ENCODE measurements at regions not wholly inside any gene's neighbourhood (a gene's known extent, or its start where the extent isn't known, plus 50 kb on each side); places are given as distances from the start of the nearest gene placed in this dataset.
A peak's percentile ranks its signal among the peaks of the same experiment; 100 is the strongest.

- Mint-ChIP-seq H3K27me3 (ENCODE audit: low read depth) (no peaks in the 10 kb centered on the region), H3K9me3 (no peaks in the 10 kb centered on the region), H3K27ac (no peak overlapping the region), H3K4me1 (ENCODE audit: low read depth) (no peaks in the 10 kb centered on the region), H3K36me3 (ENCODE audit: low read depth) (no peaks in the 10 kb centered on the region), H3K4me3 (no peak overlapping the region)
Observed at GRCh38 chrX:38975368-38975942, 174.2 kb downstream of the MID1IP1 start.

DNA sequence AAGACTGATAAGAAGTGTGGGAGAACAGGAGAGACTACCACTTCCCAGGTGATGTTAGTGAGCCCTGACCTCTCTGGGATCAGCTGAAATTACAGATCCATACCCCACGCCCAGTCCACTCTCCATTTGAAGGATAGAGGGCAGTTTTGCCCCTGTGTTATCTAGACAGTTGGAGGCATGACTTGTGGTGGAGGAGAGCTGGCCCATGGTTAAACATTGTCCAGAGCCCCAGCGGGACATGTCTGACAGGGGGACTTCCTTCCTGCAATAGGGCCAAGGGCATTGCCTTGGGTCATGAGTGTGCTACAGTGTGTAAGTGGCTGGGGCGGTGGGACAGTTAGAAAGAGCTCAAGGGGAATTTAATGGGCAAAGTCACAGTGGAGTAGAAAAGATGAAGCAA is 181.1 kb downstream of the MID1IP1 start:
- H3K4me1 Mint-ChIP-seq (ENCODE audit: low read depth): no peaks in the 10 kb centered on the region
- H3K4me3 Mint-ChIP-seq: no peak overlapping the region
- no peaks in the 10 kb centered on the region for H3K9me3 Mint-ChIP-seq
- no peaks in the 10 kb centered on the region for H3K27me3 Mint-ChIP-seq (ENCODE audit: low read depth)
- H3K36me3 Mint-ChIP-seq (ENCODE audit: low read depth): no peaks in the 10 kb centered on the region
- peak overlapping the region; percentile 31 for H3K27ac Mint-ChIP-seq

- Mint-ChIP-seq H3K4me3 (no peak overlapping the region), H3K9me3 (no peaks in the 10 kb centered on the region), H3K27ac (no peak overlapping the region), H3K27me3 (ENCODE audit: low read depth) (no peaks in the 10 kb centered on the region), H3K4me1 (ENCODE audit: low read depth) (no peaks in the 10 kb centered on the region), H3K36me3 (ENCODE audit: low read depth) (no peaks in the 10 kb centered on the region)
Observed at GRCh38 chrX:38982843-38983242, 181.6 kb downstream of the MID1IP1 start.

- no peaks in the 10 kb centered on the region for H3K4me1 Mint-ChIP-seq (ENCODE audit: low read depth)
- H3K27me3 Mint-ChIP-seq (ENCODE audit: low read depth): no peaks in the 10 kb centered on the region
- H3K9me3 Mint-ChIP-seq: no peaks in the 10 kb centered on the region
- H3K27ac Mint-ChIP-seq: no peak overlapping the region
- H3K36me3 Mint-ChIP-seq (ENCODE audit: low read depth): no peaks in the 10 kb centered on the region
- H3K4me3 Mint-ChIP-seq: no peak overlapping the region
Observed at GRCh38 chrX:38985375-38985774, 184.1 kb downstream of the MID1IP1 start.

DNA sequence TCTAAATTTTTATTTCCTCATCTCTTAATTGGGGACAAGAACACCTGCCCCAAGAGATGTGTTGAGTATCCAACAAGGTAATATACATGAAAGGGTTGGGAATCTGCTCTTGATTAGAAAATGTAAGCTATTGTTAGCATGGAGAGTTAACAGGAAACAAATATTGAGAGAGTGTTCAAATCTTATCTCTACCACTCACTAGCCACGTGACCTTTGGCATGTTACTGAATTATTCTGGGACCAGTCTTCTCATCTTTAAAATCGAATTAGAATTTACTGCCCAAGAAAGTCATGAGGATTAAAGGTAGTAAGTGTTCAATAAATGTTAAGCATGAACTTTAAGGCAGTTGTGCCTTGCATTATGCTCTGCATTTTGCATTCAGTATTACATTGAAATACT is 184.7 kb downstream of the MID1IP1 start:
- Mint-ChIP-seq H3K9me3 (no peaks in the 10 kb centered on the region), H3K4me1 (ENCODE audit: low read depth) (no peaks in the 10 kb centered on the region), H3K27ac (no peak overlapping the region), H3K36me3 (ENCODE audit: low read depth) (no peaks in the 10 kb centered on the region), H3K4me3 (no peak overlapping the region), H3K27me3 (ENCODE audit: low read depth) (no peaks in the 10 kb centered on the region)

- H3K27ac Mint-ChIP-seq: no peak overlapping the region
- H3K27me3 Mint-ChIP-seq (ENCODE audit: low read depth): no peaks in the 10 kb centered on the region
- H3K4me3 Mint-ChIP-seq: no peak overlapping the region
- no peaks in the 10 kb centered on the region for H3K9me3 Mint-ChIP-seq
- H3K4me1 Mint-ChIP-seq (ENCODE audit: low read depth): no peaks in the 10 kb centered on the region
- no peaks in the 10 kb centered on the region for H3K36me3 Mint-ChIP-seq (ENCODE audit: low read depth)
Observed at GRCh38 chrX:38986586-38986985, 185.3 kb downstream of the MID1IP1 start.

DNA sequence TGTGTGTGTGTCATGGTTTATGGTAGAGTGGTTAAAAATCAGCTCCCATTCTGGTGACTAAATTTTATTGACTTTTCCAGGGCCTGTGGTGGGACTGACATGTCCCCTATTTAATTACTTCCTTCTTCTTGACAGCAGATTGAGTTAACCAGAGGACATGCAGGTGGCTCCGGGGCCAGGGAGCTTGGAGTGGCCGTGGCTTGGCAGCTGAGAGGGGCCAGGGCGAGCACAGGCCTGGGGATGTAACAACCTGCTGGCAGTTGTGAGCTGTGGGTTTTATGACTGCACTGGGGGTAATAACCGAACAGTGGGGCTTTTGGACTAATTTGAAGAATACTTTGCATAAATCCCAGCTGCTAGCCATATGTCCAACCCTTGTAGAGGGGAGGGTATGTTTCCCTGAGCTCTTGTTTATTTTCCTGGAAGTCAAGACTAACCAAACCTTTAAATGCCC is 186.0 kb downstream of the MID1IP1 start:
- H3K27me3 Mint-ChIP-seq (ENCODE audit: low read depth): no peaks in the 10 kb centered on the region
- H3K27ac Mint-ChIP-seq: no peak overlapping the region
- H3K36me3 Mint-ChIP-seq (ENCODE audit: low read depth): no peaks in the 10 kb centered on the region
- H3K4me1 Mint-ChIP-seq (ENCODE audit: low read depth): no peaks in the 10 kb centered on the region
- no peak overlapping the region for H3K4me3 Mint-ChIP-seq
- no peaks in the 10 kb centered on the region for H3K9me3 Mint-ChIP-seq

DNA sequence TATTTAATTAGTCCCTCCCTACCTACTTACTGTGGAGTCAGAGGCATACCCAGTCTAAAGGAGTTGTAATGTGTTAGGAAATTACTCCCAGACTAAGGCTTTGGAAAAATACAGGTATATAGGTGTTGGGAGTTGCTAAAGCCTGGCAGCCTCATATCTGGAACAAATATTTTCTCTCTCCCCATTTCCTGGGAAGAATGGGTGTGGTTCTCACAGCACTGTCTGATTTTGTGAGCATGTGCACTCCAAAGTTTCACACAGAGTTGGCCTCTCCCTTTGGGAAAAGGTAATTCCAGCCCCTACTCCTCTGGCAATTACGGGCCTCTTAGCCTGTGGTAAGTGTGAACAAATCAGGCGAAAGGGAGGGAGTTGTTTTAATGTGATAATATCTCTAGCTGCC is 187.0 kb downstream of the MID1IP1 start:
- Mint-ChIP-seq H3K4me1 (ENCODE audit: low read depth) (no peaks in the 10 kb centered on the region), H3K27me3 (ENCODE audit: low read depth) (no peaks in the 10 kb centered on the region), H3K36me3 (ENCODE audit: low read depth) (no peaks in the 10 kb centered on the region), H3K9me3 (no peaks in the 10 kb centered on the region), H3K4me3 (no peak overlapping the region), H3K27ac (no peak overlapping the region)

DNA sequence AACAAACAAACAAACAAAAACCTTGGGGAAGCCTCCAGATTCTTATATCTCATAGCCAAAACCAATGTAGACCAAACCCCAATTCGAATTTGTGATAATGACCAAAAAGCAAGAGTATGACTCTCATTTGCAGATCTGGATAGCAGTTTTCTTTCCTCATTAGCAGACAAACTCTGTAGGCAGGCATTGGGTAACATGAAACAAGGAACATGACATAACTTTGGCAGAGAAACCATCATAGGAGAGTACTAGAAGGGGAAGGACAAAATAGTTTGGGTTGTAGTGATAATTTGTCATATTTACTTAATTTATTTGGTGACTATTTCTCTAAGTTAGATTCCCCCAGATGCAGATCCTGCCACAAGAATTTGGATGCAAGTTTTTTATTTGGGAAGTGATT is 187.8 kb downstream of the MID1IP1 start:
- no peak overlapping the region for H3K4me3 Mint-ChIP-seq
- no peaks in the 10 kb centered on the region for H3K36me3 Mint-ChIP-seq (ENCODE audit: low read depth)
- H3K9me3 Mint-ChIP-seq: no peaks in the 10 kb centered on the region
- H3K27me3 Mint-ChIP-seq (ENCODE audit: low read depth): no peaks in the 10 kb centered on the region
- no peak overlapping the region for H3K27ac Mint-ChIP-seq
- H3K4me1 Mint-ChIP-seq (ENCODE audit: low read depth): no peaks in the 10 kb centered on the region

DNA sequence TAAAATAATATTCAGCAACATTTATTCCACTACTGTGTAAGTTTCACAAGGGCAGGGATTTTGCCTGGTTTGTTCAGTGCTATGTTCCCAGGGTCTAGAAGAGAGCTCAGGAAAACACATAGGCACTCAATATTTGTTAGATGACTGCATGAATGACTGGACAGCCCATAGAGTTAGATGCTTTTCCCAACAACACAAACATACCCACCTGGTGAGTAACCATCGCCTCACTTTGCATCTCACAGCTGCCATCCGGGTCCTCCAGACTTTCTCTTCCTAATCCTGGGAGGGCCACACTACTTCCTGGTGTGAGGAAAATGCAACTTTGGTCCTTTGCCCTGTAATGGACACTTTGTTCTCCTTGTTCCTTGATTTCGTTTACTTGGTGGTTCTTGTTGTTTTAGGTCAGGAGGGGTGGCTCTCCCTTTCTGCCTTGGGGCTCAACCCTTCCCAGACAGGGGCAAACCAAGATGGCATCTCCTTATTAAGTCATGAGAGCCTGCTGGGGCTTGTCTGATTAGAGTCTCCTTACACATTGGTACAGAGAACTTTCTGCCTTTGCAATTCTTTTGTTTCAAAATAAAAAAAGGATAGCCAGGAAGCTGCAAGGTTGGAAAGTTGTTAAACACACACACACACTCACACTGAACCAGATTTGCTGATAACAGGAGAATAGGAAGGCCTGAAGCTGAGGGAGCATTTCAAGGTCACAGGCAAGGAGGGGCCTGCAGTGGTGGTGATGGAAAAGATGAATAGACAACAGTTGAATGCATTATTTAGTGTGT is 190.6 kb downstream of the MID1IP1 start:
- H3K9me3 Mint-ChIP-seq: no peaks in the 10 kb centered on the region
- no peak overlapping the region for H3K27ac Mint-ChIP-seq
- H3K4me1 Mint-ChIP-seq (ENCODE audit: low read depth): no peaks in the 10 kb centered on the region
- no peaks in the 10 kb centered on the region for H3K36me3 Mint-ChIP-seq (ENCODE audit: low read depth)
- no peak overlapping the region for H3K4me3 Mint-ChIP-seq
- no peaks in the 10 kb centered on the region for H3K27me3 Mint-ChIP-seq (ENCODE audit: low read depth)

- no peaks in the 10 kb centered on the region for H3K9me3 Mint-ChIP-seq
- H3K27ac Mint-ChIP-seq: no peak overlapping the region
- H3K36me3 Mint-ChIP-seq (ENCODE audit: low read depth): no peaks in the 10 kb centered on the region
- H3K4me3 Mint-ChIP-seq: no peak overlapping the region
- no peaks in the 10 kb centered on the region for H3K4me1 Mint-ChIP-seq (ENCODE audit: low read depth)
- H3K27me3 Mint-ChIP-seq (ENCODE audit: low read depth): no peaks in the 10 kb centered on the region
Observed at GRCh38 chrX:38992441-38993096, 191.3 kb downstream of the MID1IP1 start.

- H3K27me3 Mint-ChIP-seq (ENCODE audit: low read depth): no peaks in the 10 kb centered on the region
- H3K4me1 Mint-ChIP-seq (ENCODE audit: low read depth): no peaks in the 10 kb centered on the region
- no peak overlapping the region for H3K4me3 Mint-ChIP-seq
- H3K9me3 Mint-ChIP-seq: no peaks in the 10 kb centered on the region
- no peak overlapping the region for H3K27ac Mint-ChIP-seq
- no peaks in the 10 kb centered on the region for H3K36me3 Mint-ChIP-seq (ENCODE audit: low read depth)
Observed at GRCh38 chrX:38993500-38993899, 192.2 kb downstream of the MID1IP1 start.

DNA sequence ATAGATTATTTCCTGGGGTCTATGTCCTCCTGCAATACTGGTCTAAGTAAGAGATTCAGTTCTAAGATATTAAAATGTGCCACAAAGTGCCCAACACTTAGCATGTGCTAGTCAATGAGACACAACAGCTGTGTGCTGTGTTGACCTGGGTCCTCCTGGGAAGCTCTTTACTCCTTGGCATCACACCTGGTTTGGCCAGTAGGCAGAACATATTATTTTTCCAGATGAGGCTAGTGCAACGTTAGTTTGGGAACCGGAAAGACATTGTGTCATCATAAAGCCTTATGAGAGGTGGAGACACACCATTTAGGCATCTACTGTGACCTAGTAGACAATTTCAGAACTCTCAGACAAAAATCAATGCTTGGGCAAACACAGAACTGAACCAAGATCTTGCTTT is 197.8 kb downstream of the MID1IP1 start:
- no peaks in the 10 kb centered on the region for H3K27me3 Mint-ChIP-seq (ENCODE audit: low read depth)
- no peaks in the 10 kb centered on the region for H3K4me1 Mint-ChIP-seq (ENCODE audit: low read depth)
- no peak overlapping the region for H3K4me3 Mint-ChIP-seq
- no peaks in the 10 kb centered on the region for H3K9me3 Mint-ChIP-seq
- no peak overlapping the region for H3K27ac Mint-ChIP-seq
- H3K36me3 Mint-ChIP-seq (ENCODE audit: low read depth): no peaks in the 10 kb centered on the region

DNA sequence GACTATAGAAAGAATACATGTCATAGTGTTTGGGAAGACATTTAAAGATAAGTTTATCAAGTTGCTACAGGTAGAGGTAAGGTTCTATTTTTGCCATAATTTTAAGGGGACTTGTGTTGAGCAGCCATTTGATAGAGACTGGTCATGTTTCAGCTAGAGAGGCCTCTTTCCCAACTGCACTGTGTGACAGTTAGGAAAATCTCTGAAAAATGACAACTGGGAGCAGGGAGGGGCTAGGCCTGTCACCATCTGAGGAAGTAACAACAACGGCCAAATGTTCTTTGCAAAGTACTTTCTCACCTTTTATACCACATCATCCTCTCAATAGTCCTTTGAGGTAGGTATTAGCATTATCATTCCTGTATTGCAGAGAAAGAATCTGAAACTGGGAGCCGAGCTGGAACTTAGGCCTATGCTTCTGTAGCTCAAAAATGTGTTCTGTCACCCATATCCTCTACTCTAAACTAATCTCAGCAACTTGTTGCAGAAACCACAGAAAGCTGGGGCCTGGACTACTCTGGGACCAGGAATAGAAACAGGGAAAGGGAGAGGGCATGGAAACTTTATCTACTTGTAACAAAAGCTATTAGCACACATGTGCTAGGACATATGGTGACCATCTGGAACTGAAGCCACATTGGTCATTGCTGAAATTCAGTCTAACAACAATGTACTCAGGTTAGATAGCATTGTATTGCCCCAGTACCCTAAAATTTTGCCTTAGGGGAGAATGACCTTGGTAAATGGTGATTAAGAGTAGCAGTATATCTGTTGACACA is 198.9 kb downstream of the MID1IP1 start:
- Mint-ChIP-seq H3K4me1 (ENCODE audit: low read depth) (no peaks in the 10 kb centered on the region), H3K4me3 (no peak overlapping the region), H3K27ac (no peak overlapping the region), H3K9me3 (no peaks in the 10 kb centered on the region), H3K27me3 (ENCODE audit: low read depth) (no peaks in the 10 kb centered on the region), H3K36me3 (ENCODE audit: low read depth) (no peaks in the 10 kb centered on the region)
